ENCODE measurements at regions not wholly inside any gene's neighbourhood (a gene's known extent, or its start where the extent isn't known, plus 50 kb on each side); places are given as distances from the start of the nearest gene placed in this dataset.

DNA sequence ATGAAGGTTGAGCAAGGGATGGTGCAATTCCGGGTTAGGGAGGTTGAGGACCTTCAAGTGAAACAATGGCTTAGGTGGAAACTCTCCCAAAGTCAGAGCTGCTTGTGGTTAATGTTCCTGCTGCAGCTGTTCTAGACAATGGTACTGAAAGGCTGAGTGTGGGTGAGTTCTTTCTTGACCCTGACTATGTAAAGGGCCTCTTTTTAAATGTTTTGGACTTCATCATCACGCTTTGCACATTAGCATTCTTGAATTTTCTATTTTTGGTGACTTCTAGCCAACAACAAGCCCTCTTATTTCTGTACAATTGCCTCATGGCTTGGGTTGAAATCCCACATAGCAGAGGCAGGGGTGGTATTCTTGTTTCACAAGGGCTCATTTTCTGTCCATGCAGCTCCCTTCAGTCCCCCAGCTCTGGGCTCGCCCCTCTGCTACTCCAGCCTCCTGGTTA, 136.3 kb upstream of the ANKRD55 start:
- DNase-seq (ENCODE audit: low read depth): peak; percentile 17
- TF ChIP-seq, protein P1, sequence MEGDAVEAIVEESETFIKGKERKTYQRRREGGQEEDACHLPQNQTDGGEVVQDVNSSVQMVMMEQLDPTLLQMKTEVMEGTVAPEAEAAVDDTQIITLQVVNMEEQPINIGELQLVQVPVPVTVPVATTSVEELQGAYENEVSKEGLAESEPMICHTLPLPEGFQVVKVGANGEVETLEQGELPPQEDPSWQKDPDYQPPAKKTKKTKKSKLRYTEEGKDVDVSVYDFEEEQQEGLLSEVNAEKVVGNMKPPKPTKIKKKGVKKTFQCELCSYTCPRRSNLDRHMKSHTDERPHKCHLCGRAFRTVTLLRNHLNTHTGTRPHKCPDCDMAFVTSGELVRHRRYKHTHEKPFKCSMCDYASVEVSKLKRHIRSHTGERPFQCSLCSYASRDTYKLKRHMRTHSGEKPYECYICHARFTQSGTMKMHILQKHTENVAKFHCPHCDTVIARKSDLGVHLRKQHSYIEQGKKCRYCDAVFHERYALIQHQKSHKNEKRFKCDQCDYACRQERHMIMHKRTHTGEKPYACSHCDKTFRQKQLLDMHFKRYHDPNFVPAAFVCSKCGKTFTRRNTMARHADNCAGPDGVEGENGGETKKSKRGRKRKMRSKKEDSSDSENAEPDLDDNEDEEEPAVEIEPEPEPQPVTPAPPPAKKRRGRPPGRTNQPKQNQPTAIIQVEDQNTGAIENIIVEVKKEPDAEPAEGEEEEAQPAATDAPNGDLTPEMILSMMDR (conservative IDR thresholded peaks at IDR 0.05; ENCODE audit: low read length): no peak
- no peak overlapping the region for H3K4me3 ChIP-seq (ENCODE audit: low read length)

DNA sequence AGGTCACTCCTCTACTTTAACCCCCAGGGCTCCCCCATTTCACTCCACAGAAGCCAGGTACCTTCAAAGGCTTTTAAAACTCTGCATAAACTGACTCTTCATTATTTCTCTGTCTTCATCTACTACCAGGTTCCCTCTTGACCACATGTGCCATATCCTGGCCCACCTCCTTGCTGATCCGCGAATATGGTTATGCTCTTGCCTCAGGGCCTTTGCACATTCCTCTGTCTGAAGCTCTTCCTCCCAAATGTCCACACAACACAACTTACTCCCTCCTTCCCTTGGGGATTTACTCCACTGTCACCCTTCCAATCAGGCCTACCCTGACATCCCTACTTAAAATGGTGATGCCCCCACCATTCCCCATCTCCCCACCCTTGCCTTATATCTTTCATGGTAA, 134.6 kb upstream of the ANKRD55 start:
- no peak for DNase-seq (ENCODE audit: low read depth)
- H3K4me3 ChIP-seq (ENCODE audit: low read length): no peak overlapping the region
- TF ChIP-seq, protein P1 (conservative IDR thresholded peaks at IDR 0.05; ENCODE audit: low read length): no peak

DNA sequence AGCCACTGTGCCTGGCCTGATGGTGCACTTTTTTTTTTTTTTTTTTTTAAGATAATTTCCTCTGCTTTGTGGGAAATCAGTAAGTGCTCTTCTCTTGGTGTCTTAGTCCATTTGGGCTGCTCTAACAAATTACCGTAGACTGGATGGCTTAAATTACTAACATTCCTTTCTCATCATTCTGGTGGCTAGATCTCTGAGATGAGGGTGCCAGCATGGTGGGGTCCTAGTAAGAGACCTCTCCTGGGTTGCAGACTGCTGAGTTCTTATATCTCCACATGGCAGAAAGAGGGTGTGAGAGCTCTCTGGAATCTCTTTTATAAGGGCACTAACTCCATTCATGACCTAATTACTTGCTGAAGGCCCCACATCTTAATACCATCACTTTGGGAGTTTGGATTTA, 133.9 kb upstream of the ANKRD55 start:
- no peak for DNase-seq (ENCODE audit: low read depth)
- no peak overlapping the region for H3K4me3 ChIP-seq (ENCODE audit: low read length)
- TF ChIP-seq, protein P1 (conservative IDR thresholded peaks at IDR 0.05; ENCODE audit: low read length): no peak

DNA sequence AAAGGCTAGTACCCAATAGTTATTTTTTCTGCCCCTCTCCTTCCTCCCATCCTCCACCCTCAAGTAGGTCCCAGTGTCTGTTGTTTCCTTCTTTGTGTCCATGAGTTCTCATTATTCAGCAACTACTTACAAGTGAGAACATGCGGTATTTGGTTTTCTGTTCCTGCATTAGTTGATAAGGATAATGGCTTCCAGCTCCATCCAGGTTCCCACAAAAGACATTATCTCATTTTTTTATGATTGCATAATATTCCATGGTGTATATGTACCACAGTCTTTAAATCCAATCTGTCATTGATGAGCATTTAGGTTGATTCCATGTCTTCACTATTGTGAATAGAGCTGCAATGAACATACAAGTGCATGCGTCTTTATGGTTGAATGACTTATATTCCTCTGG, 128.3 kb upstream of the ANKRD55 start:
- TF ChIP-seq, protein P1 (conservative IDR thresholded peaks at IDR 0.05; ENCODE audit: low read length): no peak
- H3K4me3 ChIP-seq (ENCODE audit: low read length): no peak overlapping the region

DNA sequence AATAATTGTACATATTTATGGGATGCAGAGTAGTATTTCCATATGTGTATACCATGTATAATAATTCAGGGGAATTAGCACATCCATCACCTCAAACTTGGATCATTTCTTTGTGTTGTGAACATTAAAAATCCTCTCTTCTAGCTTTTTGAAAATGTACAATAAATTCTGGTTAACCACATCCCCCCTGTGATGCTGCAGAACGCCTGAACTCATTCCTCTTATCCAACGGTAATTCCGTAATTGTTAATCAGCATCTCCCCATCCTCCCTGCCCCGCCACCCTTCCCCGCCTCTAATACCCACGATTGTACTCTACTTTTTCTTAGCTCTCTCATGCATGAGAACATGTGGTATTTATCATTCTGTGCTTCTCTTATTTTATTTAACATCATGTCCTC, 127.7 kb upstream of the ANKRD55 start:
- TF ChIP-seq, protein P1 (conservative IDR thresholded peaks at IDR 0.05; ENCODE audit: low read length): no peak
- no peak overlapping the region for H3K4me3 ChIP-seq (ENCODE audit: low read length)
- DNase-seq (ENCODE audit: low read depth): peak; percentile 37

More for the DNA sequence above, 128.3 kb upstream of the ANKRD55 start:
- DNase-seq (ENCODE audit: low read depth): no peak

DNA sequence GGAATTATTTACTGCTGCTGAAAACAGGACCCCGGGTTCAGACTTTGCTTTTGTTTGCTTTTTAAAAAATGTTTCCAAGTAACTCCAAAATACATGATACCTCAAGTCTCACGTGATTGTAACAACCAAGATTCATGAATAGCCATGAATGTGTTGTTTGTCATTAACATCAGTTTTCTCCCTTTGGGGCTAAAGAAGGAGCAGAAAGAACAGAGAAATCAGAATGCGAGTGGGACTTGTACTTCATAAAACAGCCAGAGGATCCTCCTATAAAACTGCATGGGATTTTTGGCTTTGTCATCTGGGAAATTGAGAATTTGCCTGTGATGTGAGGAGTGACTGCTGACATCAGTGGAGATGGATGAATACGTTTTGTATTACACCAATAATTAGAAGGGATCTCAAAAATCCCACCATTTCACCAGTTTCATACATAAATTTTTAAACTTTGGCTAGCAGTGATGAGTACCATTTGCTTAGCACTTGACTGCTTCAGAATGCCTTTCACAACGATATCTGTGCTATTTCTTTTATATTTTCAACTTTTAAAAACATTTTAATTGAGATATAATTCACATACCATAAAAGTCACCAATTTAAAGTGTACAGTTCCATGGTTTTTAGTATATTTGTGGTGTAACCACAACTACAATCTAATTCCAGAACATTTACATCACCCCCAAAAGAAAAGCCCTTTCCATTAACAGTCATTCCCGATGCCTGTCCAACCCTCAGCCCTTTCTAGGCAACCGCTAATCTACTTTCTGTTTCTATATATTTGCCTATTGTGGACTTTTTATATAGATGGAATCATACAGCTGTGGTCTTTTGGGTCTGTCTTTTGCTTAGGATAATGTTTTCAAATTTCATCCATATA, 126.9 kb upstream of the ANKRD55 start:
- DNase-seq (ENCODE audit: low read depth): peak; percentile 21
- no peak overlapping the region for H3K4me3 ChIP-seq (ENCODE audit: low read length)
- TF ChIP-seq, protein P1 (conservative IDR thresholded peaks at IDR 0.05; ENCODE audit: low read length): no peak
